H1 (cell line): ENCODE measurements at regions not wholly inside any gene's neighbourhood (a gene's known extent, or its start where the extent isn't known, plus 50 kb on each side); places are given as distances from the start of the nearest gene placed in this dataset.

ENCODE experiments used
- CBX8 ChIP-seq: fragments of 300-800, 300-1000 bp; sonication (generic); IDR thresholded peaks from 2 replicates; pipeline ENCODE4 v1.7.1; 2016; ENCODE audit warnings: low read depth, low read length, borderline replicate concordance
- CHD2 ChIP-seq: IDR thresholded peaks from 2 replicates; pipeline ENCODE4 v1.6.1; 2012; ENCODE audit warnings: low read length, improper control_type of control experiment
- CREB1 ChIP-seq: IDR thresholded peaks from 2 replicates; pipeline ENCODE4 v1.6.1; 2012; ENCODE audit warnings: inconsistent platforms
- CTCF ChIP-seq, 3 experiments: IDR thresholded peaks; 1 replicate in 2 of 3; 2 replicates in 1 of 3; pipeline versions ENCODE4 v1.5.1 to v1.6.1; 2011; ENCODE audit warnings: low read length in 3 of 3, mild to moderate bottlenecking in 3 of 3, inconsistent platforms in 2 of 3, low read depth in 1 of 3, moderate library complexity in 1 of 3; ENCODE audit not compliant: insufficient read depth in 1 of 3; ENCODE audit errors: control extremely low read depth in 1 of 3
- HDAC6 ChIP-seq: IDR thresholded peaks from one replicate; pipeline ENCODE4 v1.7.1; 2012; ENCODE audit warnings: low read depth, mild to moderate bottlenecking, inconsistent platforms, low read length, moderate library complexity
- POLR2A ChIP-seq, 2 experiments: IDR thresholded peaks; 1 replicate in 1 of 2; 2 replicates in 1 of 2; pipeline ENCODE4 v1.6.1; 2011; ENCODE audit warnings: low read depth in 2 of 2, low read length in 2 of 2, mild to moderate bottlenecking in 2 of 2; ENCODE audit errors: control extremely low read depth in 1 of 2
- POLR2AphosphoS5 ChIP-seq: IDR thresholded peaks from 2 replicates; pipeline ENCODE4 v1.6.1; 2011; ENCODE audit warnings: low read depth, low read length
- RNF2 ChIP-seq: fragments of 200-900, 300-1000 bp; sonication (generic); IDR thresholded peaks from 2 replicates; pipeline ENCODE4 v1.7.1; 2016; ENCODE audit warnings: borderline replicate concordance, low read depth, mild to moderate bottlenecking, antibody characterized with exemption, low read length; ENCODE audit not compliant: poor library complexity, severe bottlenecking; ENCODE audit errors: missing control alignments
- SIRT6 ChIP-seq: IDR thresholded peaks from one replicate; pipeline ENCODE4 v1.7.1; 2012; ENCODE audit warnings: low read length, inconsistent platforms
- SIX5 ChIP-seq: IDR thresholded peaks from 2 replicates; pipeline ENCODE4 v1.6.1; 2011; ENCODE audit warnings: mild to moderate bottlenecking, low read depth, low read length
- SP1 ChIP-seq: IDR thresholded peaks from 2 replicates; pipeline ENCODE4 v1.6.1; 2011; ENCODE audit warnings: low read depth, low read length
- TAF1 ChIP-seq: IDR thresholded peaks from 2 replicates; pipeline ENCODE4 v1.6.1; 2011; ENCODE audit warnings: mild to moderate bottlenecking, low read depth, low read length
- ZNF274 ChIP-seq: IDR thresholded peaks from 2 replicates; pipeline ENCODE4 v1.7.0; 2012; ENCODE audit warnings: low read length, borderline replicate concordance; ENCODE audit errors: extremely low read depth
- TF ChIP-seq, protein P1 (sequence below): IDR thresholded peaks from 2 replicates; pipeline ENCODE4 v1.6.1; 2011; ENCODE audit warnings: low read depth, mild to moderate bottlenecking, low read length; ENCODE audit not compliant: insufficient read depth

DNA sequence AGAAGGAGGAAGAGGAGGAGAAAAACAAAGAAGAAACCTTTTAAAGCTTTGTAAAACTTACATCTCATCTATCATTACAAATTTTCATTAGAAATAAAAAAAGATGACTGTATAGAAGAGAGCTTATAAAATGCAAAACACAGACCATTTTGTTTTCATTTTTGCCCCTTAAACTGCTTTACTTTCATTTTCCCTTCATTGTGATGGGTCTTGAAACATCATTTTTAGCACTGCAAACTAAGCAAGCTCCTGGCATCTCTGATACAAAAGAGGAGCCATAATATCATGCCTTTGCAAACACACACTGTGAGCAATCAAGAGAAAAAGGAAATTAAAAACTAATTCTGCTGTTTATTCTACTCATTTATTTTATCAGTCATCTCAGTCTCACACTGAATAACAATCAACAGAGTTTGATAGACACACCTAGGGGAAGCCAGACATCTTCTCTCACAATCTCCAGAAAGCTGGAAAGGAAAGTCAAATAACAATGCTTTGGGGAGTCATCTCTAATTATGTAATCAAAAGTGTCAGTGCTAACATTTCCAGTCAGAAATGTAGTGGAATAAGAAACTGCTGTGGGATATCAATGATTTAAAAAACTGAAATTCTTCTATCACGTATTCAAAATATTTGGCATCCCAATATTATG, 467.7 kb upstream of the FAT3 start:
- TF ChIP-seq CHD2 (no peak), CTCF (IDR thresholded peaks at IDR 0.05; ENCODE audit: control extremely low read depth in 1 of 3, insufficient read depth in 1 of 3, low read depth in 1 of 3, low read length in 3 of 3) (no peak), RNF2 (no peak), CBX8 (no peak), POLR2A (IDR thresholded peaks at IDR 0.05; ENCODE audit: control extremely low read depth in 1 of 2, low read depth in 2 of 2, low read length in 2 of 2) (no peak), TAF1 (no peak), POLR2AphosphoS5 (no peak), CREB1 (no peak), HDAC6 (no peak), SIRT6 (no peak), SIX5 (no peak), ZNF274 (no peak), SP1 (no peak)
- TF ChIP-seq, protein P1, sequence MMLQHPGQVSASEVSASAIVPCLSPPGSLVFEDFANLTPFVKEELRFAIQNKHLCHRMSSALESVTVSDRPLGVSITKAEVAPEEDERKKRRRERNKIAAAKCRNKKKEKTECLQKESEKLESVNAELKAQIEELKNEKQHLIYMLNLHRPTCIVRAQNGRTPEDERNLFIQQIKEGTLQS = no peak
